T-helper 2 cell (primary cell): ENCODE measurements at regions not wholly inside any gene's neighbourhood (a gene's known extent, or its start where the extent isn't known, plus 50 kb on each side); places are given as distances from the start of the nearest gene placed in this dataset.

Experiments
- DNase-seq, 5 experiments: peaks; one replicate each; pipeline versions ENCODE4 v3.0.0 to v3.0.0-alpha.2; 2012 to 2022

GRCh38 chr11:119520400-119520799 is 97.4 kb upstream of the THY1 start:
- no peak for DNase-seq

- DNase-seq = no peak
Observed at GRCh38 chr11:119519796-119520195, 96.8 kb upstream of the THY1 start.

- DNase-seq = peak in 1 of 5 experiments; percentile 19
Observed at GRCh38 chr11:119518746-119519730, 96.1 kb upstream of the THY1 start.

- DNase-seq = no peak
Observed at GRCh38 chr11:119515771-119516400, 92.9 kb upstream of the THY1 start.

- DNase-seq = no peak
Observed at GRCh38 chr11:119513806-119514170, 90.8 kb upstream of the THY1 start.

GRCh38 chr11:119513131-119513805 is 90.3 kb upstream of the THY1 start:
- no peak for DNase-seq

GRCh38 chr11:119512369-119512768 is 89.4 kb upstream of the THY1 start:
- DNase-seq = no peak

- DNase-seq = no peak
Observed at GRCh38 chr11:119511614-119512306, 88.8 kb upstream of the THY1 start.

GRCh38 chr11:119509969-119510401 is 87.0 kb upstream of the THY1 start:
- no peak for DNase-seq

- DNase-seq = no peak
Observed at GRCh38 chr11:119509282-119509841, 86.4 kb upstream of the THY1 start.

- DNase-seq = no peak
Observed at GRCh38 chr11:119506436-119506835, 83.5 kb upstream of the THY1 start.

- DNase-seq = no peak
Observed at GRCh38 chr11:119505861-119506260, 82.9 kb upstream of the THY1 start.

- no peak for DNase-seq
Observed at GRCh38 chr11:119505071-119505470, 82.1 kb upstream of the THY1 start.

GRCh38 chr11:119504371-119504770 is 81.4 kb upstream of the THY1 start:
- no peak for DNase-seq

- no peak for DNase-seq
Observed at GRCh38 chr11:119501777-119502405, 78.9 kb upstream of the THY1 start.

- DNase-seq = no peak
Observed at GRCh38 chr11:119497717-119498116, 74.7 kb upstream of the THY1 start.

GRCh38 chr11:119496997-119497396 is 74.0 kb upstream of the THY1 start:
- DNase-seq = no peak

GRCh38 chr11:119496469-119496868 is 73.5 kb upstream of the THY1 start:
- no peak for DNase-seq

- no peak for DNase-seq
Observed at GRCh38 chr11:119493712-119494111, 70.7 kb upstream of the THY1 start.

GRCh38 chr11:119491753-119492510 is 69.0 kb upstream of the THY1 start:
- DNase-seq = no peak
